Natural killer cell (primary cell): ENCODE measurements at regions not wholly inside any gene's neighbourhood (a gene's known extent, or its start where the extent isn't known, plus 50 kb on each side); places are given as distances from the start of the nearest gene placed in this dataset.

Experiments
- ATAC-seq, 3 donors: fragments of 150-1000 bp in 2 of 3; fragments of 200-7000 bp in 1 of 3; cut with Tn5 transposase; 1 replicate in 1 of 3; 2 replicates in 2 of 3; pipeline ENCODE4 v1.10.0; 2021; ENCODE audit warnings: mild to moderate bottlenecking in 2 of 3, moderate library complexity in 2 of 3
- DNase-seq, 2 donors: peaks; one replicate each; pipeline versions ENCODE4 v3.0.0 to v3.0.0-alpha.2; 2013 to 2021; ENCODE audit warnings: mixed read lengths in 1 of 2
- H3K27ac ChIP-seq: one replicate; pipeline ENCODE4 v1.5.1; 2013; ENCODE audit warnings: mild to moderate bottlenecking, low read length
- H3K27me3 ChIP-seq: one replicate; pipeline ENCODE4 v1.6.1; 2013; ENCODE audit warnings: low read length; ENCODE audit not compliant: control insufficient read depth, insufficient read depth
- H3K36me3 ChIP-seq: one replicate; pipeline ENCODE4 v1.6.1; 2013; ENCODE audit warnings: low read length; ENCODE audit not compliant: control insufficient read depth, insufficient read depth
- H3K4me1 ChIP-seq: one replicate; pipeline ENCODE4 v1.6.1; 2013; ENCODE audit warnings: low read length; ENCODE audit not compliant: control insufficient read depth, insufficient read depth
- H3K4me3 ChIP-seq: one replicate; pipeline ENCODE4 v1.5.1; 2013; ENCODE audit warnings: low read length
- H3K9me3 ChIP-seq: one replicate; pipeline ENCODE4 v1.6.1; 2013; ENCODE audit warnings: low read length; ENCODE audit not compliant: control insufficient read depth, insufficient read depth
- H3K27ac Mint-ChIP-seq, 2 donors: one replicate each; pipeline ENCODE4 v1.8.0; 2022; ENCODE audit warnings: mild to moderate bottlenecking in 2 of 2, mixed read lengths in 2 of 2, moderate library complexity in 1 of 2
- H3K27me3 Mint-ChIP-seq, 2 donors: one replicate each; pipeline ENCODE4 v1.8.0; 2022; ENCODE audit warnings: low read depth in 2 of 2, mixed read lengths in 2 of 2
- H3K36me3 Mint-ChIP-seq: one replicate; pipeline ENCODE4 v1.8.0; 2022; ENCODE audit warnings: mixed read lengths
- H3K4me1 Mint-ChIP-seq, 2 donors: one replicate each; pipeline ENCODE4 v1.8.0; 2022; ENCODE audit warnings: mixed read lengths in 2 of 2
- H3K4me3 Mint-ChIP-seq: one replicate; pipeline ENCODE4 v1.8.0; 2022; ENCODE audit warnings: mild to moderate bottlenecking, moderate library complexity, mixed read lengths
- H3K9me3 Mint-ChIP-seq, 2 donors: one replicate each; pipeline ENCODE4 v1.8.0; 2022; ENCODE audit warnings: mixed read lengths in 2 of 2
- WGBS: methylation state at CpG from one replicate; pipeline ENCODE4 v1.1.7; 2013; ENCODE audit warnings: missing lambda C conversion rate; ENCODE audit not compliant: insufficient coverage; 5-methylcytosine and 5-hydroxymethylcytosine counted together
- intact Hi-C: fragments of 100-400 bp; cut with micrococcal nuclease; formaldehyde crosslinking; loops from one replicate; pipeline ENCODE4 v1.14.2; 2022
- TF ChIP-seq, protein P1 (sequence below): fragments of 200-600 bp; IDR thresholded peaks from one replicate; pipeline ENCODE4 v1.8.0; 2022; ENCODE audit warnings: antibody characterized with exemption

- no peaks in the 10 kb centered on the region for H3K4me1 Mint-ChIP-seq
- DNase-seq, result no peak
- H3K4me3 ChIP-seq, result no peak overlapping the region
- peaks cover 2% of the 10 kb centered on the region for H3K27me3 ChIP-seq
- peaks cover 7 to 14% of the 10 kb centered on the region in 2 donors for H3K27me3 Mint-ChIP-seq
- no peaks in the 10 kb centered on the region for H3K9me3 Mint-ChIP-seq
- WGBS, result 87% methylated on average over 22 of the region's 23 CpGs
- no peak for ATAC-seq
- no peaks in the 10 kb centered on the region for H3K36me3 Mint-ChIP-seq
- H3K4me3 Mint-ChIP-seq, result no peak overlapping the region
- H3K27ac Mint-ChIP-seq, result no peak overlapping the region
- intact Hi-C loops, result no loop called here
- H3K9me3 ChIP-seq, result no peaks in the 10 kb centered on the region
- no peak overlapping the region for H3K27ac ChIP-seq
- no peaks in the 10 kb centered on the region for H3K36me3 ChIP-seq
- no peaks in the 10 kb centered on the region for H3K4me1 ChIP-seq
- TF ChIP-seq, protein P1, sequence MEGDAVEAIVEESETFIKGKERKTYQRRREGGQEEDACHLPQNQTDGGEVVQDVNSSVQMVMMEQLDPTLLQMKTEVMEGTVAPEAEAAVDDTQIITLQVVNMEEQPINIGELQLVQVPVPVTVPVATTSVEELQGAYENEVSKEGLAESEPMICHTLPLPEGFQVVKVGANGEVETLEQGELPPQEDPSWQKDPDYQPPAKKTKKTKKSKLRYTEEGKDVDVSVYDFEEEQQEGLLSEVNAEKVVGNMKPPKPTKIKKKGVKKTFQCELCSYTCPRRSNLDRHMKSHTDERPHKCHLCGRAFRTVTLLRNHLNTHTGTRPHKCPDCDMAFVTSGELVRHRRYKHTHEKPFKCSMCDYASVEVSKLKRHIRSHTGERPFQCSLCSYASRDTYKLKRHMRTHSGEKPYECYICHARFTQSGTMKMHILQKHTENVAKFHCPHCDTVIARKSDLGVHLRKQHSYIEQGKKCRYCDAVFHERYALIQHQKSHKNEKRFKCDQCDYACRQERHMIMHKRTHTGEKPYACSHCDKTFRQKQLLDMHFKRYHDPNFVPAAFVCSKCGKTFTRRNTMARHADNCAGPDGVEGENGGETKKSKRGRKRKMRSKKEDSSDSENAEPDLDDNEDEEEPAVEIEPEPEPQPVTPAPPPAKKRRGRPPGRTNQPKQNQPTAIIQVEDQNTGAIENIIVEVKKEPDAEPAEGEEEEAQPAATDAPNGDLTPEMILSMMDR, result no peak
Measured at GRCh38 chr5:39665328-39665727, 240.5 kb upstream of the DAB2 start.

DNA sequence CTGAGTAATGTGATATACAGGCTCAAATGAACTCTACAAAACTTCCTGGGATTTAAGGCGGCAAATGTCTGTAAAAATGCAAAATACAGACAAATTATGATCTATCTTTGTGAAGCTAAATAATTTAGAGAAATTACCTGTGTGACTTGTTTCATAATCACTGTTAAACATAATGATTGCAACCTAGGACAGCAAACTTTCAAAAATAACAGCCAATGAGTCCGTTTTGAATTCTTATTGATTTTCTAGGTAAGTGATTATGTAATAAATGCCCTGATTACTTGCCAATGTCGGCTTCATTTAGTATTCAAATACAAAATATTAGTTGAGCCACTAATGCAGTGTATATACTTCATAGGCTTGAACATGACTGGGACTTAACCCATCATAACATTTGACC is 238.2 kb upstream of the DAB2 start:
- intact Hi-C loops, result no loop called here
- no peak for ATAC-seq
- H3K4me3 ChIP-seq, result no peak overlapping the region

GRCh38 chr5:39661026-39661779 is 236.4 kb upstream of the DAB2 start:
- H3K4me3 ChIP-seq, result no peak overlapping the region
- DNase-seq (no peak), ATAC-seq (no peak)
- H3K36me3 ChIP-seq, result no peaks in the 10 kb centered on the region
- intact Hi-C loops, result no loop called here
- H3K36me3 Mint-ChIP-seq, result no peaks in the 10 kb centered on the region
- H3K27ac ChIP-seq, result no peak overlapping the region
- peaks cover 6 to 38% of the 10 kb centered on the region in 2 donors for H3K27me3 Mint-ChIP-seq
- H3K9me3 Mint-ChIP-seq, result no peaks in the 10 kb centered on the region
- H3K27me3 ChIP-seq, result peaks cover 2% of the 10 kb centered on the region
- H3K4me3 Mint-ChIP-seq, result no peak overlapping the region
- TF ChIP-seq, protein P1, result no peak
- no peaks in the 10 kb centered on the region for H3K9me3 ChIP-seq
- H3K4me1 Mint-ChIP-seq, result peaks cover 0 to 10% of the 10 kb centered on the region in 2 donors
- no peak overlapping the region for H3K27ac Mint-ChIP-seq
- H3K4me1 ChIP-seq, result no peaks in the 10 kb centered on the region

More for the DNA sequence above, 238.2 kb upstream of the DAB2 start:
- TF ChIP-seq, protein P1, result no peak
- no peaks in the 10 kb centered on the region for H3K9me3 ChIP-seq
- H3K4me3 Mint-ChIP-seq, result no peak overlapping the region
- peaks cover 2% of the 10 kb centered on the region for H3K27me3 ChIP-seq
- peaks cover 4 to 21% of the 10 kb centered on the region in 2 donors for H3K27me3 Mint-ChIP-seq
- no peak overlapping the region for H3K27ac Mint-ChIP-seq
- no peaks in the 10 kb centered on the region for H3K36me3 Mint-ChIP-seq
- WGBS, result no CpG with 5 or more reads among the region's 3 CpGs
- H3K4me1 ChIP-seq, result no peaks in the 10 kb centered on the region
- peaks cover 0 to 8% of the 10 kb centered on the region in 2 donors for H3K4me1 Mint-ChIP-seq
- no peaks in the 10 kb centered on the region for H3K9me3 Mint-ChIP-seq
- DNase-seq, result no peak
- no peaks in the 10 kb centered on the region for H3K36me3 ChIP-seq
- H3K27ac ChIP-seq, result no peak overlapping the region

- ATAC-seq (no peak), DNase-seq (no peak)
- Histone ChIP-seq H3K27ac (no peak overlapping the region), H3K4me3 (no peak overlapping the region), H3K36me3 (no peaks in the 10 kb centered on the region), H3K27me3 (peaks cover 2% of the 10 kb centered on the region), H3K4me1 (no peaks in the 10 kb centered on the region), H3K9me3 (no peaks in the 10 kb centered on the region)
- H3K27ac Mint-ChIP-seq, result no peak overlapping the region
- no peaks in the 10 kb centered on the region for H3K9me3 Mint-ChIP-seq
- no CpG with 5 or more reads among the region's 1 CpG for WGBS
- H3K27me3 Mint-ChIP-seq, result peaks cover 10 to 45% of the 10 kb centered on the region in 2 donors
- TF ChIP-seq, protein P1, result no peak
- peaks cover 0 to 10% of the 10 kb centered on the region in 2 donors for H3K4me1 Mint-ChIP-seq
- H3K36me3 Mint-ChIP-seq, result no peaks in the 10 kb centered on the region
- intact Hi-C loops, result no loop called here
- H3K4me3 Mint-ChIP-seq, result no peak overlapping the region
Measured at GRCh38 chr5:39660020-39660419, 235.2 kb upstream of the DAB2 start.
